ENCODE measurements at regions not wholly inside any gene's neighbourhood (a gene's known extent, or its start where the extent isn't known, plus 50 kb on each side); places are given as distances from the start of the nearest gene placed in this dataset.

DNA sequence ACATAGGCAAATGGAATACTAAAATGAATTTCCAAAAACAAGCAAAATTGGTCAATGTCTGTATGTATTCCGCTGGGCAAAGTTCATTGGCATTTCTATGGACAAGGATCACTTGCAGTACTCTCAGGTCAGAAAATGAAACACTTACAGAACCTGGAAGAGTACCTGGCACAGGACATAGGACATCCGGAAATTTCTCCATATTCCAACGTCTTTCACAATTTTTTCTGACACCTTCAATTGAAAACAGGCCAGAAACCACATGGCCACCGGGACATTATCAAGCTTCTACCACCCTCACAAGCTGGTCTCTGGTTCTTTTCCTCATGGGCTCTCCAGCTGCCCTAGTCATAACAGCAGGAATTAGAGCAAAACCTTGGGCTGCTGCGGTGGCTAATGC is 96.9 kb upstream of the MSH6 start:
- Histone ChIP-seq H3K27ac (no peak overlapping the region), H3K27me3 (ENCODE audit: low read depth) (no peaks in the 10 kb centered on the region), H3K9me3 (no peaks in the 10 kb centered on the region), H3K4me1 (no peaks in the 10 kb centered on the region), H3K36me3 (no peaks in the 10 kb centered on the region), H3K4me3 (no peak overlapping the region)
- TF ChIP-seq CTCF (IDR thresholded peaks at IDR 0.05): no peak
- ATAC-seq (no peak), DNase-seq (no peak)
- intact Hi-C loops (cut with DNase I): no loop called here

DNA sequence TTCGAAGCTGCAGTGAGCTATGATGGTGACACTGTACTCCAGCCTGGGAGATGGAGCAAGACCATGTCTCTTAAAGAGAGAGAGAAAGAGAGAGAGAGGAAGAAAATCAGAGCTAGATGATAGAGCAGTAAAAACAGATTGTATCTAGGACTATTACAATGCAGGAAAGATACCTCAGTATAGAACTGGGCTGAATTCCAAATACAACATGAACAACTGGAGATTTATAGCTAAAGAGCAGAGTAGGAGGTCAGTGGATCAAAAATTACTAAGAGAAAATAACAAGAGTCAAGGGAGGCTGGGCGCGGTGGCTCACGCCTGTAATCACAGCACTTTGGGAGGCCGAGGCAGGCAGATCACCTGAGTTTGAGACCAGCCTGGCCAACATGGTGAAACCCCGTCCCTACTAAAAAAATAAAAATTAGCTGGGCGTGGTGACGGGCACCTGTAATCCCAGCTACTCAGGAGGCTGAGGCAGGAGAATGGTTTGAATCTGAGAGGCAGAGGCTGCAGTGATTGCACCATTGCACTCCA is 100.7 kb upstream of the MSH6 start:
- no peaks in the 10 kb centered on the region for H3K4me1 ChIP-seq
- no peak for DNase-seq
- no peak for TF ChIP-seq CTCF (IDR thresholded peaks at IDR 0.05)
- no peak for ATAC-seq
- no peaks in the 10 kb centered on the region for H3K36me3 ChIP-seq
- H3K4me3 ChIP-seq: no peak overlapping the region
- no peak overlapping the region for H3K27ac ChIP-seq
- intact Hi-C loops (cut with DNase I): no loop called here
- H3K27me3 ChIP-seq (ENCODE audit: low read depth): no peaks in the 10 kb centered on the region
- H3K9me3 ChIP-seq: no peaks in the 10 kb centered on the region

DNA sequence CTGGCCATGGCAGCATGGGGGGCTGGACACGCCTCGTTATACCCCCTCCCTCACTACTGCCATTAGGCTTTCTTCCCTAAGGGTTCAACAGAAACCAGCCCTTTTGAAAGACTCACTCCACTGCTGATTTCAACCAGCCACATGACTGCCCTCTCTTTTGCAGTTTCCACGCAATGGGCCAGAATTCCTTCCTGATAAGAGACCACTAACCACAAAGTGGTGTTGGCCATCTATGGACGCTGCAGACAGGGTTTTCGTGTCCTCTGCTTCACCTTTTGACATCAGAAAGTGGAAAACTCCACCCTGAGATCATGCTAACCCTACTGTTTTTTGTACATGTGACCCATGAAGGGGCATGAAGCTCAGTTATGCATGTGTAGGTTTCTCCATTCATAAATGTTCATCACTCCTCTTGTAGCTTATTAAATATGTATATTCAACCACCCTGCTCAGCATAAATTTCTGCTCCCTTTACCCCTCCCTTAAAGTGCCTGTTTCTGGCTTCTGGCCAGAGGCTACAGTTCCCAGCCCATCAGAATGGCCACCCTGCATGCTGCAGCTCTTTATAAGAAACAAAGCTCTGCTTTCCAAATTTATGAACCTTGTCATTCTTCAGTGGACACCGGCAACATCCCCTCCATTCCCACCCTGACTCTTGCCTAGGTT is 105.6 kb upstream of the KCNK12 start:
- Histone ChIP-seq H3K4me1 (no peaks in the 10 kb centered on the region), H3K4me3 (no peak overlapping the region), H3K9me3 (no peaks in the 10 kb centered on the region), H3K27ac (no peak overlapping the region), H3K27me3 (ENCODE audit: low read depth) (no peaks in the 10 kb centered on the region), H3K36me3 (no peaks in the 10 kb centered on the region)
- ATAC-seq (no peak), DNase-seq (no peak)
- intact Hi-C loops (cut with DNase I): no loop called here
- TF ChIP-seq CTCF (IDR thresholded peaks at IDR 0.05): no peak

DNA sequence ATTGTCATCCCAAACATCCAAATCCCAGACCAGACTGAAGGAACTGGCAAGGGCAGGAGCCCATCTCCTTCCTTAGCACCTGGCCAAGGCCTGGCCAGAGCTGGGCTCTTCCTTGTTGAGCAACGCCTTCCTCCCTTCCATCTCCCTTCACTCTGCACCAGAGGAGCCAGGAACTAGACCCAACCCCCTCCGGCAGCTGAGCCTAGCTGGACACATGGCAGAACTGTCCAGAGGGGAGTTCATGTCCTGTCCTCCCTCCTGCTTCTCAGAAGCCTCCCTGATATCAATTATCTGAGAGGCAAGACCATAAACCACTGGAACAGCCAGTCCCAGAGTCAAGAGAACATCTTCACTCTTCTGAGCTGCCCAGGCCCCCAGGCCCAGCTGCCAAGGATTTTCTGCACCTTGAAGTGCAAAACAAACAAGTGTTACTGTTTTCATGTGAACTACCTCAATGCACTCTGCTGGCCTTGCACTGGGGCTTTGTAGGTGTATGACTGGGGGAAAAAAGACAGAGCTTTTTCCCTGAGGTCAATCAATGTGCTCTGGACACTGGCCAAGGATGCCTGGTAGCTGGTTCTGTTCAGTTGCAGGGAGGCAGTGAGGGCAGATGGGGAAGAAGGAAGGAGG is 104.5 kb upstream of the KCNK12 start:
- intact Hi-C loops (cut with DNase I): no loop called here
- DNase-seq: no peak

GRCh38 chr2:47666332-47666731 is 95.5 kb upstream of the KCNK12 start:
- intact Hi-C loops (cut with DNase I): no loop called here
- Histone ChIP-seq H3K27ac (no peak overlapping the region), H3K4me3 (no peak overlapping the region), H3K4me1 (no peaks in the 10 kb centered on the region), H3K36me3 (no peaks in the 10 kb centered on the region), H3K27me3 (ENCODE audit: low read depth) (no peaks in the 10 kb centered on the region), H3K9me3 (no peaks in the 10 kb centered on the region)
- no peak for TF ChIP-seq CTCF (IDR thresholded peaks at IDR 0.05)
- no peak for DNase-seq
- ATAC-seq: no peak

More for the DNA sequence above, 104.5 kb upstream of the KCNK12 start:
- Histone ChIP-seq H3K9me3 (no peaks in the 10 kb centered on the region), H3K4me3 (no peak overlapping the region), H3K4me1 (no peaks in the 10 kb centered on the region), H3K36me3 (no peaks in the 10 kb centered on the region), H3K27me3 (ENCODE audit: low read depth) (no peaks in the 10 kb centered on the region), H3K27ac (no peak overlapping the region)
- TF ChIP-seq CTCF (IDR thresholded peaks at IDR 0.05): no peak
- ATAC-seq: no peak

Data from lower lobe of right lung (tissue), 2 donors.